GM21447 (cell line): ENCODE measurements at regions not wholly inside any gene's neighbourhood (a gene's known extent, or its start where the extent isn't known, plus 50 kb on each side); places are given as distances from the start of the nearest gene placed in this dataset.
"Not testable (repeated sequence)": the region's sequence is repeated elsewhere in the genome, so short reads cannot be mapped to it uniquely, and the experiment has no call there.

Source experiments
- ATAC-seq: cut with Tn5 transposase; IDR thresholded peaks from one replicate; pipeline ENCODE4 v1.9.1; 2021; ENCODE audit not compliant: unreplicated experiment

GRCh38 chr7:96921231-96921630 is 84.1 kb upstream of the DLX6 start:
- no peak for ATAC-seq

DNA sequence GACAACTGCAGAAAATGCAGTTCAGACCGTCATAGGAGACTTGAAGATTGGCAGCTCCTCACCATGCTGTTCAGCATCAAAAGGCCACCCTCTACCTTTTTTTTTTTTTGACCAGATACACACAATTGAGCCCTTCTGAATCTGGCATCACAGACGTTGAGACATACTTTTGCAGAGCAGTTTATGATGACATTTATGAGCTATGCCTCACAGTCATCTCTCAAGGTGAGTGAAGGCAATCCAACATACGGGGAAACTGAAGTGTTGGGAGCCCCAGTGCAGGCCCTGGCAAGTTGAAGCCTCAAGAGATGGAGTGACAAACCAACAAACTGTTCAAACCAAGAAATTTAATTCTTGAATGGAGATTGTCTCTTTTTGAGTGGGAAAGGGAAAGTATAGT is 83.6 kb upstream of the DLX6 start:
- no peak for ATAC-seq

GRCh38 chr7:96923345-96923744 is 82.0 kb upstream of the DLX6 start:
- ATAC-seq, result not testable (repeated sequence)

- no peak for ATAC-seq
Observed at GRCh38 chr7:96927131-96927530, 78.2 kb upstream of the DLX6 start.

DNA sequence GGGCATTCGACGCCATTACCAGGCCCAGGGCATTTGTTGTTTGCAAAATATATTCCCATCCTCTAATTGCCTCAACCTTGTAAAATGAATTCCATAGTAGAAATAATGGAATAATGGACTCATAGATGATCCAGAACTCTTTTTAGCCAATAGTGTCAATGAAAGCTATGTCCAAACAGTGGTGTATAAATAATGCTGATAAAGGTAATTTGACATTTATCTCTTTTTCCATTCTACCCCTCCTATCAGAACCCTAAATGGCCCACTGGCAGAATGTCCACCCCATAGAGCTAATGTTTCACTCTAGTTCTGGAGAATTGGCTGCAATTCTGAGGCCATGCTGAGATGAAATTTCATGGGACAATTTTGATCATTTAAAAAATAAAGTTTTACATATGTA is 76.4 kb upstream of the DLX6 start:
- no peak for ATAC-seq

- no peak for ATAC-seq
Observed at GRCh38 chr7:96931891-96932290, 73.5 kb upstream of the DLX6 start.

DNA sequence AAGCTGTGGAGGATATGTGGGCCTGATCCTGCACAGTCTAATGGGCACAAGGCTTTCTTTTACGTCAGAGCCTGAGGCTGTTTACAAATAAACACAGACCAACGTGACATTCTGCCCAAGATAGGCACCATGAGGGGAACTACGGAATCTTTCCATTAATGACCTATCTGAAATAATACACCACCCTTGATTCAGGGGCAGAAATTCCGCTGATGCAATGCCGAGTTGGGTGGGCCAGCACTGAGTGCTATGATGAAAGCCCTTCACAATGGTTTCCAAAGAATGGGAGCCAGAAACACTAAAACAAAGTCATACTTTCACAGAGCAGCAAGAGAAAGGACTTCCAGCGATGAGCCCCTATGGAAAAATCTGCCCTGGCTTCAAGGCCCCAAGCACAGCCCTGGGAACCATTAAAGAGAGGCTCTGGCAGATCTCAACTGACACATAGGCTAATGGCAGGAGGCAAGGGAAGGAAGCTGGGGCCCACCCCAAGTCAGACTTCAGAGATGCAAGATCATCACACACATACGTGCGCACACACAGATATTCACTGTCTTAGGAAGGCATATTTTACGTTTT is 72.2 kb upstream of the DLX6 start:
- ATAC-seq, result no peak

DNA sequence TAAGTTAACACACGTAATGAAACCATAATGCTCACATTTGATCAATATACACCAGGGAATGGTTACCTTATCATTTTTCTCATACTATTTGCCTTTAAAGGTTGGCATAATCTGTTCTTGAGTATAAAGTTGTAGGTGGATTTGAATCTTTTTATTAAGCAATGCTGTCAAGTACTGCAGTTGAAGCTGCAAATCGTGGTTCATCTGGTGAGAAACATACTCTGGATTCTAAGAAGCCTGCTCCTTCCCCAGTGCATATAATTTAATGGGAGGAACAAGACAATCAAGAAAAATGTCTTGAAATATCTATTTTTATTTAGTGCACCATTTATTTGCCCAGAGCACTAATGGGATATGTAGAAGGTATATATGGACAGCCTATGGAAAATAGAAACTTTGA is 68.7 kb upstream of the DLX6 start:
- ATAC-seq, result no peak

DNA sequence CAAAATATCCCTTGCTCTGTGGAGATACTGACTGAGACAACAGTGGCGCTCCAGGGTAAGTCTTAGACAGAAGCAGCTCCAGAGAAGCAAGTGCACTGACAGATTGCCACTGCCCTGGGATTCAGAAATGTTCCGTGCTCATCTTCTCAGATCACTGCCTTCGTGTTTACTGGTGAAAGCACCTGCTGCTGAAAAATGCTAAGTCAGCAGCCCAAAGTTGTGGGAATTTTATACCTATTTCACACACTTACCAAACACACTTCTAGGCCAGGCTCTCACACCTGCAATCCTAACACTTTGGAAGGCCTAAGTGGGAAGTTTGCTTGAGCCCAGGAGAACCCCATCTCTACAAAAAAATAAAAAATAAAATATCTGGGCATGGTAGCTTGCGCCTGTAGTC is 63.2 kb upstream of the DLX6 start:
- ATAC-seq, result no peak

DNA sequence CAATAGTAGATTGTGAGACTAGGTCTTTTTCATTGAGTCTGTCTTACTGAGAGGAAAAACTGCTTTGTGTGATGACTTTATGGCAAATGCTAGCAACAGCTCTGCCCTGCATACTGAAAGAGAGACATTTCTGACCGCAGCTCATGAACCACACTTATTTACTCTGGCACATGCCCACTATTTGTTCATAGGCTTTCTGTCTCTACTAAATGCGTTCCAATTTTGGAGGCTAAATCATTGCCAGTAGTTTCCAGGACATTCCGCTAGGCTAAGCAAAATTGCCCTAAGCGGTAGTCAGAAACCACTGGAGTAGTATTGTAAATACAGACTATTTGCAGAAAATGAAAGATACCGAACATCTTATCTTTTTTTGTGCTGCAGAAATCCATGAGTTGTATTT is 55.6 kb upstream of the DLX6 start:
- no peak for ATAC-seq

DNA sequence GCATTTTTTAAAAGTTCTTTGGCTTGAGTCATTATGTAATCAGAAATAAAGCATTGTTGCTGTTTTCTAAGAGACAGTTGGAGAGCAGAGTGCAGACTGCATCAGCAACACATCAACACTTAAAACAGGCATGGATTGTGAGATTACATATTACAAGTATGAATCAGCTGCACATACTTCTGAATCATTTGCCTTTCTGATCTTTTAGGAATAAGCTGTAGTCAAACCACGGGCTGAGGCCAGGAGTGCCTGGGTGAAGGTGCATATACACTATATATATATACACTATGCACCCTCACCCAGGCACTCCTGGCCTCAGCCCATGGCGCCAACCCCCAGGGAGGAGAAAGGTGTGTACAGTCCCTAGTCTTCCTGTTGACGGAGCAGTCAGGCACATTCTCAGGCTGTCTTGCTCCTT is 52.4 kb upstream of the DLX6 start:
- no peak for ATAC-seq

- no peak for ATAC-seq
Observed at GRCh38 chr7:96953676-96954513, 51.5 kb upstream of the DLX6 start.
